Muscle layer of colon (tissue), 2 donors: ENCODE measurements at regions not wholly inside any gene's neighbourhood (a gene's known extent, or its start where the extent isn't known, plus 50 kb on each side); places are given as distances from the start of the nearest gene placed in this dataset.
"Not testable (repeated sequence)": the region's sequence is repeated elsewhere in the genome, so short reads cannot be mapped to it uniquely, and the experiment has no call there.

Source experiments
- H3K27ac ChIP-seq: one replicate; pipeline ENCODE4 v1.7.0; 2013; ENCODE audit warnings: low read depth, mild to moderate bottlenecking, low read length, moderate library complexity
- H3K27me3 ChIP-seq, 2 donors: one replicate each; pipeline ENCODE4 v1.7.0; 2013; ENCODE audit warnings: low read length in 2 of 2, mild to moderate bottlenecking in 2 of 2; ENCODE audit not compliant: insufficient read depth in 2 of 2, control insufficient read depth in 1 of 2
- H3K36me3 ChIP-seq: one replicate; pipeline ENCODE4 v1.7.0; 2013; ENCODE audit warnings: mild to moderate bottlenecking, low read length; ENCODE audit not compliant: insufficient read depth
- H3K4me1 ChIP-seq: one replicate; pipeline ENCODE4 v1.7.0; 2013; ENCODE audit warnings: mild to moderate bottlenecking, low read length; ENCODE audit not compliant: insufficient read depth
- H3K4me3 ChIP-seq, 2 donors: one replicate each; pipeline ENCODE4 v1.7.0; 2013; ENCODE audit warnings: low read length in 2 of 2, low read depth in 1 of 2, mild to moderate bottlenecking in 1 of 2, moderate library complexity in 1 of 2
- H3K9ac ChIP-seq: one replicate; pipeline ENCODE4 v1.7.0; 2013; ENCODE audit warnings: low read length
- H3K9me3 ChIP-seq: one replicate; pipeline ENCODE4 v1.7.0; 2013; ENCODE audit warnings: mild to moderate bottlenecking, low read length
- donor health status: abdominal sarcoma.
- donor health status: Adenocarcinoma of cecum.

DNA sequence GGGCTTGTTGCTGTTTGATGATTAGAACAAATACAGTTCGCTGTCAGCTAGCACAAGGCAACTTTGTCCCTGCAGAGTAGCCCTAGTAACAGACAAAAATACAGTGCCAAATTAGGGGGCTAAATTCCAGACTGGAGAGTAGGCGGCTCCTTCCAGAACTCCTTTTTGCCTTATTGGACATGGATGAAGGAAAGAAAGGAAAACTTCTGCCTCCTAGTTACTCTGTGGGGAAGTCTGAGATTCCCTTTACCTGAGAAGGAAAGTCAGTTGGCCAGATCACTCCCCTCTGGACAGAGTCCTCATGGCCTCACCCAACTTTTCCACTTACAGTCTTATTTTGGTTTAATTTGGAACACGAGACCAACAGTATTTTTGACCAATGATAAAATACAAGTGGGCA lies 140.5 kb upstream of the ADAMTS3 start:
- no peak overlapping the region for H3K9ac ChIP-seq
- no peaks in the 10 kb centered on the region for H3K4me1 ChIP-seq
- H3K9me3 ChIP-seq: no peaks in the 10 kb centered on the region
- H3K27me3 ChIP-seq: no peaks in the 10 kb centered on the region
- no peaks in the 10 kb centered on the region for H3K36me3 ChIP-seq
- H3K4me3 ChIP-seq: no peak overlapping the region
- H3K27ac ChIP-seq: no peak overlapping the region

- Histone ChIP-seq H3K9ac (no peak overlapping the region), H3K4me1 (no peaks in the 10 kb centered on the region), H3K9me3 (no peaks in the 10 kb centered on the region), H3K4me3 (no peak overlapping the region), H3K36me3 (no peaks in the 10 kb centered on the region), H3K27me3 (no peaks in the 10 kb centered on the region), H3K27ac (no peak overlapping the region)
These were observed 137.7 kb upstream of the ADAMTS3 start for GRCh38 chr4:72706684-72707083.

DNA sequence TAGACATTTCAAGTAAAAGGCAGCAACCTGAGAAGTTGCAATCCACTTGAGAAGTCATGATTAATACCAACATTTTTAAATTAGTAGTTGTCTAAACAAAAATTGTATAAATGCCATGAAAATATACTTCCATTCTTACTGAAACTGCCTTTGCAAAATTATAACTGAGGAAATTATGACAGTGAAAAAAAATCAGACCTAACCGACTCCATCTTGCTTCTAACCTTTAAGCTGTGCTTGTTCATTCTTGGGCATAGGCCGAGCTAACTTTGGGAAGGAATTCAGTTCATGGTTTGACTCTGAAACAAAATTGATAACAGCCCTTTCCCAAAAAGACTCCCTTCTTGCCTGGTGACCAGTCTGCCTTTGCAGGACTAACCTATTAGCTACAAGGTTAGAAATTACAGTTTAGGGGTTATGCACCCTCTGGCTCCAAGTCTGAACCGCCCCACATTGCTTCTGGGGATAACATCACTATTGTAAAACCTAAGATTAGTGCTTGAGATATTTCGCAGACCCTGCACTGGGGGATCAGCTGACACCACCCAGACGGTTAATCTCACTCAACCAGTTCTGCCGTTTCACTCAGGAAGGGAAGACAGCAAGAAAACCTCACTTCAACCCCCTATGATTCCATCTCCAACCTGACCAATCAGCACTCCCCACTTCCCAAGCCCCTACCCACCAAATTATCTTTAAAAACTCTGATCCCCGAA lies 136.1 kb upstream of the ADAMTS3 start:
- H3K27me3 ChIP-seq, H3K36me3 ChIP-seq, H3K4me3 ChIP-seq, H3K9me3 ChIP-seq, H3K4me1 ChIP-seq, H3K9ac ChIP-seq, H3K27ac ChIP-seq: not testable (repeated sequence)

DNA sequence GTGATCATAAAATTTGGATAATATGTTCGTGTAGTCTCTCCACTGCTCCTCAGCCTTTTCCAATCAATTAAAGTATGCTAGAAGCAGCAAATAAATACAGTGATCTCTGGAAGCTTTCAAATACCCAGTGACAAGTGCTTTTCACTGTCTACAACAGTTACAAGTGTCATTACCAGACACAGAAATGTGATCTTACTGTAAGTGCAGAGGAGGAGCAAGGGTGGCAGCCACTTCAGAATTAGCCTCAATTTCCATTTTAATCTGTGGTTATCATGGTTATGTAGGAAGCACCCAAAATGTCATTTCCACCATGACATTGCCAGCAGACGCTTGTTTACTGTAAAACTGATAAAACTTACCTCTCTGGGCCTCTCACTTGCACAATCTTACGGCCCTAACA lies 133.9 kb upstream of the ADAMTS3 start:
- Histone ChIP-seq H3K9me3 (no peaks in the 10 kb centered on the region), H3K9ac (no peak overlapping the region), H3K4me1 (no peaks in the 10 kb centered on the region), H3K36me3 (no peaks in the 10 kb centered on the region), H3K4me3 (no peak overlapping the region), H3K27me3 (no peaks in the 10 kb centered on the region), H3K27ac (no peak overlapping the region)

DNA sequence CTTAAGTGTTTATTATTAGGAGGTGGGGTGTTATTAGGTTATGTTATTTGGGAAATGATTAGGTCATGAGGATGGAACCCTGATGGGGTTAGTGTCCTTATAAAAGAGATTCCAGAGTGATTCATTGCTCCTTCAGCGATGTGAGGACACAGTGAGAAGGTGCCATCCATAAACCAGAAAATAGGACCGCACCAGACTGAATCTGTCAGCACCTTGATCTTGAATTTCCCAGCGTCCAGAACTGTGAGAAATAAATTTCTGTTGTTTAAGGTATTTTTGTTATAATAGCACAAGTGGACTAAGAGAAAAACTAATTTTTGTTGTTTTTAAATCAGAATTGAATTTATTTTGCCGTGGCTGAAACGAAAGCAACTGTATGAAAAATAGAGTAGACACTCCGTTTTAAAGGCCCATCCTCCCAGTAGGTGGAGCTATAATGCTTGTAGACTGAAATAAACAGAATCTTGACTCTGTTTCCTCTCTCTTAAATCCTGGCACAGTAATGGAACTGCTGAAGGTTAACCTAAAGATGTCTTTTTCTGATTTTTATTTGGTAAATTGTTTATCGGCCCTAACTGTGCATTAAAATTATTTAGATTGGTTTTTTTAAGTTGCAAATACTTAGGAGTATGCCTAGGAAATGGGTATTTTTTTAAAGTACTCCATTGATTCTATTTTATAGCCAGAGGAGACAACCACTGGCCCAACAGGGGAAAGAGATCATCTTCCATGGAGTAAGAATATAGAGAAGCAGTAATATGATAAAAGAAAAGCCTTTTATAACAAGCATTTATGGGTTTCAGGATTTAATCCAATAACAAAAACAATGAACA lies 133.2 kb upstream of the ADAMTS3 start:
- Histone ChIP-seq H3K4me1 (no peaks in the 10 kb centered on the region), H3K36me3 (no peaks in the 10 kb centered on the region), H3K9me3 (no peaks in the 10 kb centered on the region), H3K27me3 (no peaks in the 10 kb centered on the region), H3K4me3 (peak overlapping the region; percentile 5 to 30), H3K9ac (no peak overlapping the region), H3K27ac (no peak overlapping the region)

- Histone ChIP-seq H3K27me3 (no peaks in the 10 kb centered on the region), H3K27ac (no peak overlapping the region), H3K36me3 (no peaks in the 10 kb centered on the region), H3K9me3 (no peaks in the 10 kb centered on the region), H3K4me1 (no peaks in the 10 kb centered on the region), H3K9ac (no peak overlapping the region), H3K4me3 (no peak overlapping the region)
These were observed 121.8 kb upstream of the ADAMTS3 start for GRCh38 chr4:72690771-72691170.

DNA sequence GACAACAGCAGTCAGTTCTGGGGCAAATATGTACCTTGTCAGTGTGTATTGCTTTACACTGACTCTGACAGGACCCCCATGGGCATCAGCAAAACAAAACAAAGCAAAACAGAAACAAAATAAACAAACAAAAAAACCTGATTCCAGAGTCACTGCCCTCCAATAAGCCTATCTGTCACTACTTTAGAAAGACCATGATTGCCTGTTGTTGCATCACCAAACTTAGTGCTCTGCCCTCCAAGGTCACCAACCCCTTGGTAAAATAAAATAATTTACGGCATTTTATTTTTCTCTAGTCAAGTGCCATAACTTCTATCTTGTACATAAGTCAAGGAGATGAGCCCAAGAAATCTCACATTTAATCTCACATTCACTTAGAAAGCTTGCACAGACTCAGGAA lies 120.9 kb upstream of the ADAMTS3 start:
- H3K36me3 ChIP-seq: no peaks in the 10 kb centered on the region
- no peak overlapping the region for H3K9ac ChIP-seq
- H3K9me3 ChIP-seq: no peaks in the 10 kb centered on the region
- no peaks in the 10 kb centered on the region for H3K4me1 ChIP-seq
- no peak overlapping the region for H3K4me3 ChIP-seq
- no peak overlapping the region for H3K27ac ChIP-seq
- no peaks in the 10 kb centered on the region for H3K27me3 ChIP-seq

DNA sequence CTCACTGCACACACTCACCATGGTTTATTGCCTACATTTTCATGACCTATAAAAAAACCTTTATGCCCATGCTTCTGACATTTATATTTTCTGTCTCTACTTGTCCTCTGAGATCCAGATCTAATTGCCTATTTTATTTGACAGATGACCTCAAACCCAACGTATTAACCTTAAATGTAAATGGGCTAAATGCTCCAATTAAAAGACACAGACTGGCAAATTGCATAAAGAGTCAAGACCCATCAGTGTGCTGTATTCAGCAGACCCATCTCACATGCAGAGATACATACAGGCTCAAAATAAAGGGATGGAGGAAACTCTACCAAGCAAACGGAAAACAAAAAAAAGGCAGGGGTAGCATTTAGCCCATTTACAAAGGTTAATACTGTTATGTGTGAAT lies 117.4 kb upstream of the ADAMTS3 start:
- not testable (repeated sequence) for H3K9ac ChIP-seq, H3K4me1 ChIP-seq, H3K27ac ChIP-seq, H3K36me3 ChIP-seq, H3K27me3 ChIP-seq, H3K9me3 ChIP-seq, H3K4me3 ChIP-seq

- Histone ChIP-seq H3K9me3 (no peaks in the 10 kb centered on the region), H3K9ac (no peak overlapping the region), H3K27ac (no peak overlapping the region), H3K36me3 (no peaks in the 10 kb centered on the region), H3K4me1 (no peaks in the 10 kb centered on the region), H3K27me3 (no peaks in the 10 kb centered on the region), H3K4me3 (no peak overlapping the region)
These were observed 110.6 kb upstream of the ADAMTS3 start for GRCh38 chr4:72679666-72680065.

DNA sequence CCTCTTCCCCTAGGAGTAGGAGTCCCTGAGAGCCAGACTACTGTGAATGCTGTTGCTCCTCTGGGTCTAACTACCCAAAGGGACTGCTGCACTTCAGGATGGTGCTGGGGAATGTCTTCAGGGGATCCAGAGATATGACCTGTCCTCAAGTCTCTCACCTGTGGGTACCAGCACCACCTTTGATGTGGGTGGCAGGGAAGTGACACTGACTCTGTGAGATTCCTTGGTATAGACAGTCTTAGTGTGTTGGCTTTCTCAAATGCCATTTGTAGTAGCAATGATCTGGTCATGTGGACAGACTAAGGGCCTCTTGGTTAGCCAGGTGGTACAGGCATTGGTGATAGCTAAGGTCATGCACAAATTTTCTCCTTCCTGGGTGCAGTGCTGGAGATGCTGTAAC lies 108.9 kb upstream of the ADAMTS3 start:
- Histone ChIP-seq H3K4me1 (no peaks in the 10 kb centered on the region), H3K36me3 (no peaks in the 10 kb centered on the region), H3K27me3 (no peaks in the 10 kb centered on the region), H3K9ac (no peak overlapping the region), H3K27ac (no peak overlapping the region), H3K9me3 (no peaks in the 10 kb centered on the region), H3K4me3 (no peak overlapping the region)

- Histone ChIP-seq H3K9me3 (no peaks in the 10 kb centered on the region), H3K36me3 (no peaks in the 10 kb centered on the region), H3K27ac (no peak overlapping the region), H3K4me1 (no peaks in the 10 kb centered on the region), H3K9ac (no peak overlapping the region), H3K4me3 (no peak overlapping the region), H3K27me3 (no peaks in the 10 kb centered on the region)
These were observed 108.2 kb upstream of the ADAMTS3 start for GRCh38 chr4:72677265-72677664.

- Histone ChIP-seq H3K4me3 (no peak overlapping the region), H3K27me3 (no peaks in the 10 kb centered on the region), H3K27ac (no peak overlapping the region), H3K9me3 (no peaks in the 10 kb centered on the region), H3K4me1 (no peaks in the 10 kb centered on the region), H3K36me3 (no peaks in the 10 kb centered on the region), H3K9ac (no peak overlapping the region)
These were observed 103.0 kb upstream of the ADAMTS3 start for GRCh38 chr4:72671980-72672379.
